Body of pancreas (tissue), 4 donors: ENCODE measurements at regions not wholly inside any gene's neighbourhood (a gene's known extent, or its start where the extent isn't known, plus 50 kb on each side); places are given as distances from the start of the nearest gene placed in this dataset.

ENCODE experiments used
- CTCF ChIP-seq, 7 experiments: fragments of 450-650 bp in 4 of 7; fragments of 200-600 bp in 3 of 7; sonication (generic) in 3 of 7; IDR thresholded peaks; one replicate each; pipeline ENCODE4 v1.5.1; 2016 to 2019; ENCODE audit warnings: antibody characterized with exemption in 7 of 7
- POLR2A ChIP-seq, 3 donors: fragments of 450-650 bp; IDR thresholded peaks; one replicate each; pipeline ENCODE4 v1.6.1; 2016; ENCODE audit warnings: antibody characterized with exemption in 3 of 3, mild to moderate bottlenecking in 2 of 3

GRCh38 chr11:123360267-123360936 lies 69.7 kb upstream of the GRAMD1B start:
- TF ChIP-seq CTCF (IDR thresholded peaks at IDR 0.05) (no peak), POLR2A (IDR thresholded peaks at IDR 0.05) (no peak)
